Fibroblast of the aortic adventitia (primary cell): ENCODE measurements at regions not wholly inside any gene's neighbourhood (a gene's known extent, or its start where the extent isn't known, plus 50 kb on each side); places are given as distances from the start of the nearest gene placed in this dataset.

Experiments used
- DNase-seq: peaks from one replicate; pipeline ENCODE4 v3.0.0-alpha.2; 2010; ENCODE audit warnings: low read depth
- H3K4me3 ChIP-seq: 2 replicates; pipeline ENCODE4 v1.5.1; 2011; ENCODE audit warnings: low read depth, mild to moderate bottlenecking, control low read depth, low read length, moderate library complexity
- TF ChIP-seq, protein P1 (sequence below): IDR thresholded peaks from 2 replicates; pipeline ENCODE4 v1.5.1; 2011; ENCODE audit warnings: mild to moderate bottlenecking, low read length, control low read depth, inconsistent platforms; ENCODE audit not compliant: insufficient read depth

DNA sequence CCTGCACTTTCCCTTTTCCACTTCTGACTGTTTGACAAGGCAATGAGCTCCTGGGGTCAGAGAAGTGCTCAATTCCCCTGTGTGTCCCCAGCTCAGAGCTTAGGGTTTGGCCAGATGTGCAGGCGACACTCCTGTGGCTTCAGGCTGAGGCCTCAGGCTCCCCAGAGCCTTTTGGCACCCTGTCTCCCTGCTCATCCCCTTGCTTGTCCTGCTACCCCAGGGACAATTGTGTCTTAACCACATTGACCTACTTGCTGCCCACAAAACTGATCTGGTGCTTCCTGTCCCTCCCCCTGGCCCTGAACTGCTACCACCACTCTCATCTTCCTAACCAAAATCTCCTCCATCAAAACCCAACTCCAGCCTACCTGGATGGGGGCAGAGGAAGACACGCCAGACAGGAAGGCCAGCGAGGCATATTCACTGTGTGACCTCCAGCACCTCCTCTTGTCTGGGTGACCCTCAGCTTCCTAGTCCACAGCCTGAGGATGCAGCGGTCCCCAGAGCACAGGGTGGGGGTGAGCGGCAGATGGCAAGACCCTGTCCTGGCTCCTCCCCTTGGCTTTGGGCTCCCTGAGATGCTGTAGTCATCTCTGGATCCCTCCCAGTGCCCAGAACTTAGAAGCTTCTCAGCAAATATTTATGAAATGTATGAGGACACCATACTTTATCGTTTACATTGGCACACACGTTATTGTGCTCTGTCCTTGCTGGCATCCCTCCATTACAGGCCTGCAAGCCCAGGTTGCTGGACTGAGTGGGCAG, 98.9 kb upstream of the SLC6A6 start:
- TF ChIP-seq, protein P1, sequence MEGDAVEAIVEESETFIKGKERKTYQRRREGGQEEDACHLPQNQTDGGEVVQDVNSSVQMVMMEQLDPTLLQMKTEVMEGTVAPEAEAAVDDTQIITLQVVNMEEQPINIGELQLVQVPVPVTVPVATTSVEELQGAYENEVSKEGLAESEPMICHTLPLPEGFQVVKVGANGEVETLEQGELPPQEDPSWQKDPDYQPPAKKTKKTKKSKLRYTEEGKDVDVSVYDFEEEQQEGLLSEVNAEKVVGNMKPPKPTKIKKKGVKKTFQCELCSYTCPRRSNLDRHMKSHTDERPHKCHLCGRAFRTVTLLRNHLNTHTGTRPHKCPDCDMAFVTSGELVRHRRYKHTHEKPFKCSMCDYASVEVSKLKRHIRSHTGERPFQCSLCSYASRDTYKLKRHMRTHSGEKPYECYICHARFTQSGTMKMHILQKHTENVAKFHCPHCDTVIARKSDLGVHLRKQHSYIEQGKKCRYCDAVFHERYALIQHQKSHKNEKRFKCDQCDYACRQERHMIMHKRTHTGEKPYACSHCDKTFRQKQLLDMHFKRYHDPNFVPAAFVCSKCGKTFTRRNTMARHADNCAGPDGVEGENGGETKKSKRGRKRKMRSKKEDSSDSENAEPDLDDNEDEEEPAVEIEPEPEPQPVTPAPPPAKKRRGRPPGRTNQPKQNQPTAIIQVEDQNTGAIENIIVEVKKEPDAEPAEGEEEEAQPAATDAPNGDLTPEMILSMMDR, result no peak
- no peak overlapping the region for H3K4me3 ChIP-seq
- DNase-seq, result no peak

DNA sequence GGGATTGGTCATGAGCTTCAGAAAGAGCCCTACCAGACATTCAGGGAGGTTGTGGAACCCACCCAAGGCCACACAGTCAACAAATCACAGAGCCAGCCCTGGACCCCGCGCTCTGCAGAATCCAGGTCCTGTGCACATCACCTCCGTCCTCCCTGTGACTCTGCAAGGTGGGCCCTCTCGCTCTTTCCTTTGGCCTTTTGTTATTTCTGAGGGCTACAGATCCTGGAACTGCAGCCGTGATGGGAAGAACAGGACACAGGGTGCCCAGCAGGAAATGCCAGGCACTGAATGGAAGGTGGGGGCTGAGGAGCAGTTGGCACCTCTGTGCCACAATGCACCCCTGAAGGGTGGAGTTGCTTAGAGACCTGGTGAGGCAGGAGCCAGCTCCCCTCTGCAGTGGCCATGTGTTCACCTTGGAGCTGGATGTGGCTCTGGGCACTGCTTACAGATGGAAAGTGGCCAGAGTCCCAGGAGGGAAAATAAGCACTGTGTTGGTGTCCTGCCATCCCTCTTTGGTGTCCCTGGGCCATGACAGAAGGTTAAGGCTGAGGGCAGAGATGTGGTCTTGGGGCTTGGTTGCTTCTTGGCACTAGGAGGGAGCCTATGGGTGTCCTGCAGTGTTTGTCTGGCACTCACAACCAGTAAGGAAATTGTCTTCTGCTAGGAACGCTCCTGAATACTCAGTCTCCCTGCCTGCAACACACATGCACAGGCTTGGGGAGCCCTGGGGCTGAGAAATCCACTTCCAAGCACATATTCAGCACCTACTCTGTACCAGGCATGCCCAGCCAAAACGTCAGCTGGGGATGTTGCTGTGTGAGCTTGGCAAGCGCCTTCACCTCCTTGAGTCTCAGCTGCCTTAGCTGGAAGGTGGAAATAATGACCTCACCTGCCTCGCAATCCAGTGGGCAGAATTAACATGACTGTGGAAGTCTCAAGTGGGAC, 98.0 kb upstream of the SLC6A6 start:
- TF ChIP-seq, protein P1, result no peak
- H3K4me3 ChIP-seq, result no peak overlapping the region
- no peak for DNase-seq

DNA sequence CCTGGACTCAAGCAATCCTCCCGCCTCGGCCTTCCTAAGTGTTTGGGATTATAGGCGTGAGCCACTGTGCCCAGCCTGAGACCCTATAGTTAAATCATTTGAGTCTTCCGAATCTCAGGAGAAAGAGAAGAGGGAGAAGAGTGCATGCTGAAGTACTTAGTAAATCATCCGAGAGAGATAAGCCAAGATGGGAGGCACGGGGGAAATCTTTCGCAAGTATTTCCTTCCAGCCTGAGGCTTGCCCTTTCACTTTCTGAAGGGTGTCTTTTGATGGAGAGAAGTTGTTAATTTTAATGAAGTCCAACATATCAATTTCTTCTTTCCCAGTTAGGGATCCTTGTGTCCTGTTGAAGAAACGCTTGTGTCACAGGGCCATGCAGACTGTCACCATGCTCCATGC, 97.1 kb upstream of the SLC6A6 start:
- no peak for DNase-seq
- TF ChIP-seq, protein P1, result no peak
- H3K4me3 ChIP-seq, result no peak overlapping the region

DNA sequence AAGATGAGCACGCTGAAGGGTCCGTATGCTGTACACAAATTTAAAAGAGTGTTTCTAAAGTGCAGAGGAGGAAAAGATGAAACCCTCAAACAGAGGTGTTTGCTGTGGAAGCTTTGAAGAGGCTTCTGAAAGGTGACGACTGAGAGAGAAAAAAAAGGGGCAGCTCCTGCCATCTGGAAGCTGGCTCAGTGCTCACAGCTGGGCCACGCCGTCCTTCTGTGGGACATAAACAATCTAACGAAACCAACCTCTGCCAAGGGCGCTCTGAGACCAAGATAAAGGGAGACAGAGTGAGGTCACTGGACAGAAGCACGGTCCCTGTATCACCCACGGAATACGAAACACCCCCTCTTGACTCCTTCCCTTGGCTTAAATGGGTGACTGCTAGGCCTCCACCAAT, 96.3 kb upstream of the SLC6A6 start:
- no peak for DNase-seq
- H3K4me3 ChIP-seq, result no peak overlapping the region
- TF ChIP-seq, protein P1, result no peak

DNA sequence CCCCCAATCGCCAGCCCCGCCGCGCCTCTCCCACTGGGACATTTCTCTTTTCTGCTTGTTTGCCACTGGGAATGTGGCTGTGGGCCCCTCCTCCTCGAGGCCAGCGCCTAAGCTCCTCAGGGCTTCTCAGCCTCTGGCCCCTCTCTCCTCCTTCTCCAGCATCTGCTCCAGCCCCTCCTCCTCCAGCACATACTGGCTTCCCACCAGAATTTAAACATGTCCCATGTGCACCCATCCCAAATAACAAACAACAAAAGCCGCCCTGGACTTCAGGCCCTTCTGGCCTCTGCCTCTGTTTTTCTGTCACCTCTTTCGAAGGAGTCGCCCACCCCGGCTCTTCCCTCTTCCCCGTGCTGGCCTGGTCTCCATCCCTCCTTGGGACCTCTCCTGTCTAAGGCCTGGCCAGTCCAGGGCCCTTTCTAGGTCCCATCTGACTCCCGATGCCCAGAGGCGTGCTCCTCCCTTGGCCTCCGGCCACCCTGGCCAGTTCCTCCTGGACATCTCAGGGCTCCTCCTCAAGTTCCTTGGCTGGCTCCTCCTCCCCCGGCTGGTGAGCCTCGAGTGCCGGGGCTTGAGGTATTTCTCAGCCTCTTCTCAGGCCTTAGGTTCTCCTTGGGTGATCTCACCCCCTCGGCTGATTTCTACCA, 94.6 kb upstream of the SLC6A6 start:
- TF ChIP-seq, protein P1, result no peak
- no peak for DNase-seq
- H3K4me3 ChIP-seq, result no peak overlapping the region

DNA sequence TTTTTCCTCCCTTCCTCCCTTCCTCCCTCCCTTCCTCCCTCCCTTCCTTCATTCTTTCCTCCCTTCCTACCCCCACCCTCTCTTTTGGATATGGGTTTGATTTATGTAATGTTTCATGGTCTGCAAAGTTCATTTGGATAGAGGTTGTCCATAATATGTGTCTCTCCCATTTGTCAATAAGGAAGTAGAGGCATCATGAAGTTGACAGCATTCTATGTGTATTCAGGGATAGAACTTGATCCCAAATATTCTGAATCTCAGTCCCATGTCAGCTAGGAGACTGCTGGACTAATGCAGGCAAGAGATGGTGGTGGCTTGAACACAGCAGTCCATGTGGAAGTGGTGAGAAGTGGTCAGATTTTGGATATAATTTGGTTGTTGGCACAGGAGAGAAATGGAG, 90.7 kb upstream of the SLC6A6 start:
- H3K4me3 ChIP-seq, result no peak overlapping the region
- no peak for DNase-seq
- TF ChIP-seq, protein P1, result no peak
